SH-SY5Y (cell line): ENCODE measurements at regions not wholly inside any gene's neighbourhood (a gene's known extent, or its start where the extent isn't known, plus 50 kb on each side); places are given as distances from the start of the nearest gene placed in this dataset.

Source experiments
- GATA2 ChIP-seq: IDR thresholded peaks from 2 replicates; pipeline ENCODE4 v1.6.1; 2011; ENCODE audit warnings: mild to moderate bottlenecking, low read depth, low read length
- GATA3 ChIP-seq: IDR thresholded peaks from 2 replicates; pipeline ENCODE4 v1.6.1; 2011; ENCODE audit warnings: low read depth, mild to moderate bottlenecking, low read length, moderate library complexity

DNA sequence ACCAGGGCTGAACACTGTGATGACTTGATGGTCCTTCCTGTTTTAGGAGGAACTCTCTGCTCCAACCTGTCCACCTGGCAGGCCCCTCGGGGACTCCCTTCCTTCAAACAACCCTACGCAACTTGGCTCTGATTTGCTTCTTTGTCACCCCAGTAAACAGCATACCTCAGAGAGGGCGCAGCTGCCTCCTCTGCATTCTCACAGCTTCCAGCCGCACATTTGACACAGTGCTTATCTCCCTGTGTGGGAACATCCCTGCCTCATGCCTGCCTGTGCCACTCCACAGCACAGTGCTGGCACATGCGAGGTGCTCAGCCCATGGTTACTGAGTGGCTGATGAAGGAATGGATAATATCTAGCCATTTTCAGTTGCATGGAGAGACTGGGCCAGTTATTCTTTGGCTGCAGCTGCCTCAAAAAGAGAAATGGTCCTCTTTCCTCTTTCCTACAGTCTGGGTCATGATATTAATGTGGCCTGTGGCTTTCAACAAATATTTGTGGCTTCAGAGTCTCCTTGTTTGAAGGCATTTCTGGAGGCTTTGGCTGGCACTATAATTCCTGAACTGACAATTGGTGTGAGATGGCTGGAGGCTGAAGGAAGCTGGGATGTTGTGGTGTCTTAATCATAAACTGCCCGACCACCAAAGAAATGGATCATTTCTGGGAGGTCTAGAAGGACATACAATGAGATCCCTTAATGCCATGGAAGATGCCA lies 77.9 kb downstream of the TENT5C start:
- TF ChIP-seq GATA2 (no peak), GATA3 (no peak)
